ENCODE measurements at regions not wholly inside any gene's neighbourhood (a gene's known extent, or its start where the extent isn't known, plus 50 kb on each side); places are given as distances from the start of the nearest gene placed in this dataset.

DNA sequence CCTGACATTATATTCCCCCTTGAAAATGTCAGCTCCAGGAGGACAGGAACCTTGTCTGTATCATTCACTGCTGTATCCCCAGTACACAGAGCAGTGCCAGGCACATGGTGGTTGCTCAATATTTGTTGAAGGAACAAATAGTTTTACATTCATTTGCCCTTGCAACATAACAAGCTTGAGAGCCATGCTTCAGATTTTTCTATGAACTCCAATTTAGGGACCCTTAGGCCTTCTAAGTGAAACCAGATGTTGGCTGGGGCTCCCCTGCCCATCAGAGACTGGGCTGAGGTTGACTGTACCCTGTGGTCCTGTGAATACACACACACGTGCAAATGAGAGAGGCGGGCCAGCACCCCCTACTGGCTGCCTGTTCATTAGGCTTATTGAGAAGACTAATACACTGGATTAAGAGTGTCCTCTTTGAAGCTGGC, 214.9 kb upstream of the WWC1 start:
- Histone ChIP-seq H3K9ac (ENCODE audit: low read length) (no peak overlapping the region), H3K4me1 (ENCODE audit: control insufficient read depth, insufficient read depth, low read length) (no peaks in the 10 kb centered on the region), H3K4me3 (ENCODE audit: low read depth, low read length) (no peak overlapping the region), H3K27me3 (ENCODE audit: control insufficient read depth, insufficient read depth, low read length) (no peaks in the 10 kb centered on the region; the same call in 1 of the 2 replicates), H3K27ac (ENCODE audit: low read depth, low read length) (no peak overlapping the region), H3K36me3 (ENCODE audit: control insufficient read depth, insufficient read depth, low read length) (no peaks in the 10 kb centered on the region), H3K9me3 (ENCODE audit: control insufficient read depth, insufficient read depth, low read depth, low read length) (no peaks in the 10 kb centered on the region)

DNA sequence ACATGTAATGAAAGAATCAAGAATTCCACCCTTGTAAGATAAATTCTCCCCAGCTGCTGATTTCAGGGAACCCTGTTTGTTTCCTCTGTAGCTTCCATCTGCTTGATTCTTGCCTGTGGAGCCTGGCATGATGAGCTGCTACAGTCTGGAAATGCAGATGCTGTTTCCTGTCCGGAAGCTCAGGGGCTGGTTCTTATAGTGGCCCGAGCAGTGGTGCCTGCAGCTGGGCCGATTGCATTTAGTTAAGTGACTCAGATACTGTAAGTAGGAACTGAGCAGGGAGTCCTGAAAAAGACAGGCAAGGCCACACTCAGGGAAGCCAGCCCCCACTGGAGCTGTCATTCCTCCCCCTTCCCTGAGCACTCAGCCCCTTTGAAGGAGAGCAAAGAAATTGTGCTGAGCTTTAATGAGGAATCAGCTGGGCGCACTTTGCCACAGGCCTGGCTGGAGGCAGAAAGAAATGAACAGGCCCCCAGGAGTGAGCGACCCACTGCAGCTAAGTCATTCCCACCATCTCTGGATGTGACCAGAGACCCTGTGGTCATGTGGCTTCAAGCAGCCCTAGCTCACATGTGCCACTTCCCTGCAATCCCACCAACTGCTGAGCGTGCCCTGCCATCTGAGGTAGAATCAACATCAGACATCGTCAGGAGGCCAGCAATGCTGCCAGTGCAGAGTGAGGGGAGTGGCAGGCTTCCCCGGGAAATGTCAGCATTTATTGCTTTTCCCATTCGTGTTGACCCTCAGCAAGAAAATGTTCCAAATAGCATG, 206.0 kb upstream of the WWC1 start:
- H3K27me3 ChIP-seq (ENCODE audit: control insufficient read depth, insufficient read depth, low read length): no peaks in the 10 kb centered on the region
- H3K4me1 ChIP-seq (ENCODE audit: control insufficient read depth, insufficient read depth, low read length): peaks cover 10% of the 10 kb centered on the region; the same call in 1 of the 2 replicates
- no peak overlapping the region for H3K4me3 ChIP-seq (ENCODE audit: low read depth, low read length)
- peaks cover 14% of the 10 kb centered on the region for H3K9me3 ChIP-seq (ENCODE audit: control insufficient read depth, insufficient read depth, low read depth, low read length)
- no peak overlapping the region for H3K27ac ChIP-seq (ENCODE audit: low read depth, low read length)
- H3K36me3 ChIP-seq (ENCODE audit: control insufficient read depth, insufficient read depth, low read length): no peaks in the 10 kb centered on the region
- H3K9ac ChIP-seq (ENCODE audit: low read length): no peak overlapping the region

GRCh38 chr5:168086104-168086610, 205.3 kb upstream of the WWC1 start:
- H3K9me3 ChIP-seq (ENCODE audit: control insufficient read depth, insufficient read depth, low read depth, low read length): peaks cover 14% of the 10 kb centered on the region
- H3K9ac ChIP-seq (ENCODE audit: low read length): no peak overlapping the region
- peaks cover 10% of the 10 kb centered on the region; the same call in 1 of the 2 replicates for H3K4me1 ChIP-seq (ENCODE audit: control insufficient read depth, insufficient read depth, low read length)
- no peak overlapping the region for H3K27ac ChIP-seq (ENCODE audit: low read depth, low read length)
- no peaks in the 10 kb centered on the region for H3K36me3 ChIP-seq (ENCODE audit: control insufficient read depth, insufficient read depth, low read length)
- no peak overlapping the region for H3K4me3 ChIP-seq (ENCODE audit: low read depth, low read length)
- no peaks in the 10 kb centered on the region for H3K27me3 ChIP-seq (ENCODE audit: control insufficient read depth, insufficient read depth, low read length)

GRCh38 chr5:168086746-168087145, 204.7 kb upstream of the WWC1 start:
- Histone ChIP-seq H3K9ac (ENCODE audit: low read length) (no peak overlapping the region), H3K4me3 (ENCODE audit: low read depth, low read length) (no peak overlapping the region), H3K9me3 (ENCODE audit: control insufficient read depth, insufficient read depth, low read depth, low read length) (peaks cover 14% of the 10 kb centered on the region), H3K4me1 (ENCODE audit: control insufficient read depth, insufficient read depth, low read length) (peaks cover 10% of the 10 kb centered on the region; the same call in 1 of the 2 replicates), H3K27me3 (ENCODE audit: control insufficient read depth, insufficient read depth, low read length) (no peaks in the 10 kb centered on the region), H3K36me3 (ENCODE audit: control insufficient read depth, insufficient read depth, low read length) (no peaks in the 10 kb centered on the region), H3K27ac (ENCODE audit: low read depth, low read length) (no peak overlapping the region)

- peaks cover 10% of the 10 kb centered on the region; the same call in 1 of the 2 replicates for H3K4me1 ChIP-seq (ENCODE audit: control insufficient read depth, insufficient read depth, low read length)
- no peak overlapping the region for H3K9ac ChIP-seq (ENCODE audit: low read length)
- H3K36me3 ChIP-seq (ENCODE audit: control insufficient read depth, insufficient read depth, low read length): no peaks in the 10 kb centered on the region
- peaks cover 2% of the 10 kb centered on the region; the same call in 1 of the 2 replicates for H3K9me3 ChIP-seq (ENCODE audit: control insufficient read depth, insufficient read depth, low read depth, low read length)
- H3K27ac ChIP-seq (ENCODE audit: low read depth, low read length): no peak overlapping the region
- no peaks in the 10 kb centered on the region for H3K27me3 ChIP-seq (ENCODE audit: control insufficient read depth, insufficient read depth, low read length)
- H3K4me3 ChIP-seq (ENCODE audit: low read depth, low read length): no peak overlapping the region
These were observed 202.9 kb upstream of the WWC1 start for GRCh38 chr5:168088410-168089173.

GRCh38 chr5:168089201-168089887, 202.1 kb upstream of the WWC1 start:
- H3K9me3 ChIP-seq (ENCODE audit: control insufficient read depth, insufficient read depth, low read depth, low read length): no peaks in the 10 kb centered on the region
- no peak overlapping the region for H3K9ac ChIP-seq (ENCODE audit: low read length)
- no peaks in the 10 kb centered on the region for H3K27me3 ChIP-seq (ENCODE audit: control insufficient read depth, insufficient read depth, low read length)
- H3K4me1 ChIP-seq (ENCODE audit: control insufficient read depth, insufficient read depth, low read length): peaks cover 10% of the 10 kb centered on the region; the same call in 1 of the 2 replicates
- H3K36me3 ChIP-seq (ENCODE audit: control insufficient read depth, insufficient read depth, low read length): no peaks in the 10 kb centered on the region
- no peak overlapping the region for H3K27ac ChIP-seq (ENCODE audit: low read depth, low read length)
- H3K4me3 ChIP-seq (ENCODE audit: low read depth, low read length): no peak overlapping the region

- Histone ChIP-seq H3K27ac (ENCODE audit: low read depth, low read length) (no peak overlapping the region), H3K9me3 (ENCODE audit: control insufficient read depth, insufficient read depth, low read depth, low read length) (no peaks in the 10 kb centered on the region), H3K9ac (ENCODE audit: low read length) (no peak overlapping the region), H3K4me3 (ENCODE audit: low read depth, low read length) (no peak overlapping the region), H3K27me3 (ENCODE audit: control insufficient read depth, insufficient read depth, low read length) (no peaks in the 10 kb centered on the region), H3K4me1 (ENCODE audit: control insufficient read depth, insufficient read depth, low read length) (no peaks in the 10 kb centered on the region), H3K36me3 (ENCODE audit: control insufficient read depth, insufficient read depth, low read length) (no peaks in the 10 kb centered on the region)
These were observed 198.9 kb upstream of the WWC1 start for GRCh38 chr5:168092209-168093185.

- no peaks in the 10 kb centered on the region for H3K36me3 ChIP-seq (ENCODE audit: control insufficient read depth, insufficient read depth, low read length)
- H3K4me1 ChIP-seq (ENCODE audit: control insufficient read depth, insufficient read depth, low read length): no peaks in the 10 kb centered on the region
- H3K9ac ChIP-seq (ENCODE audit: low read length): no peak overlapping the region
- H3K9me3 ChIP-seq (ENCODE audit: control insufficient read depth, insufficient read depth, low read depth, low read length): no peaks in the 10 kb centered on the region
- no peak overlapping the region for H3K27ac ChIP-seq (ENCODE audit: low read depth, low read length)
- no peaks in the 10 kb centered on the region for H3K27me3 ChIP-seq (ENCODE audit: control insufficient read depth, insufficient read depth, low read length)
- no peak overlapping the region for H3K4me3 ChIP-seq (ENCODE audit: low read depth, low read length)
These were observed 198.1 kb upstream of the WWC1 start for GRCh38 chr5:168093200-168093910.

- H3K36me3 ChIP-seq (ENCODE audit: control insufficient read depth, insufficient read depth, low read length): no peaks in the 10 kb centered on the region
- no peaks in the 10 kb centered on the region for H3K27me3 ChIP-seq (ENCODE audit: control insufficient read depth, insufficient read depth, low read length)
- no peak overlapping the region for H3K9ac ChIP-seq (ENCODE audit: low read length)
- no peak overlapping the region for H3K27ac ChIP-seq (ENCODE audit: low read depth, low read length)
- no peaks in the 10 kb centered on the region for H3K9me3 ChIP-seq (ENCODE audit: control insufficient read depth, insufficient read depth, low read depth, low read length)
- H3K4me1 ChIP-seq (ENCODE audit: control insufficient read depth, insufficient read depth, low read length): no peaks in the 10 kb centered on the region
- H3K4me3 ChIP-seq (ENCODE audit: low read depth, low read length): no peak overlapping the region
These were observed 194.9 kb upstream of the WWC1 start for GRCh38 chr5:168096525-168096924.
